ENCODE measurements at regions not wholly inside any gene's neighbourhood (a gene's known extent, or its start where the extent isn't known, plus 50 kb on each side); places are given as distances from the start of the nearest gene placed in this dataset.
"Not testable (repeated sequence)": the region's sequence is repeated elsewhere in the genome, so short reads cannot be mapped to it uniquely, and the experiment has no call there.

DNA sequence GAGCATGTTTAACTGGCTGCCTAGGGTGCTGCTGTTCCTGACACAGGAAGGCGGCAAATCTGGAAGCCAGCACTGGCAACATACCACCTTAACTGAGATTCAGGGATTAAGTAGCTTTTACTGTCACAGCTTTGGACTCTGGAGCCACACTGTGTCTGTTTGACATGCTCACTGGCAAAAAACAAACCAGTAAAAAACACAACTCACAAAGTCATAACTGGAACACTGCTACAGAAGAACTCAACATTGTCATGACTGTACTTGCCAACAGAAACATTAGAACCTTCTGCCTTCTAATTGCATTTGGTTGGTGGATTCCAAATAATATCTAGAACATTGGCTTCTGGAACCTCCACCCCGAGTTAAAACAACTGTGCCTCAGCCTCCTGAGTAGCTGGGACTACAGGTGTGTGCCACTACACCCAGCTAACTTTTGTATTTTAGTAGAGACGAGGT is 117.6 kb downstream of the TTC6 start:
- no peak for DNase-seq

DNA sequence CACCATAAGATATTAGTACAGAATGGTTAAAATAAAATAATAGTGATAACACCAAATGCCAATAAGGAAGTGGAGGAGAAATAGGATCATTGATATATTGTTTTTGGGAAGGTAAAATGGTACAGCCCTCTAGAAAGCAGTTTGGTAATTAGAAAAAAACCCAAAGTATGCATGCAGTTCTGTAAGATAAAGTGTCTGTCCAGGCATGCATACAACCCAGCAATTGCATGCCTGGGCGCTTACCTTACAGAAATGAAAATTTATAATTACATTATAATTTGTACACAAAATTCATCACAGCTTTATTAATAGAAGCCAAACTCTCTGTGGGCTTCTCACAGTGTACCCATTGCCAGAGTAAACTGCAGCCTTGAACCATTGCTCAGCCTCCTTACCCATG is 124.7 kb downstream of the TTC6 start:
- no peak for DNase-seq

DNA sequence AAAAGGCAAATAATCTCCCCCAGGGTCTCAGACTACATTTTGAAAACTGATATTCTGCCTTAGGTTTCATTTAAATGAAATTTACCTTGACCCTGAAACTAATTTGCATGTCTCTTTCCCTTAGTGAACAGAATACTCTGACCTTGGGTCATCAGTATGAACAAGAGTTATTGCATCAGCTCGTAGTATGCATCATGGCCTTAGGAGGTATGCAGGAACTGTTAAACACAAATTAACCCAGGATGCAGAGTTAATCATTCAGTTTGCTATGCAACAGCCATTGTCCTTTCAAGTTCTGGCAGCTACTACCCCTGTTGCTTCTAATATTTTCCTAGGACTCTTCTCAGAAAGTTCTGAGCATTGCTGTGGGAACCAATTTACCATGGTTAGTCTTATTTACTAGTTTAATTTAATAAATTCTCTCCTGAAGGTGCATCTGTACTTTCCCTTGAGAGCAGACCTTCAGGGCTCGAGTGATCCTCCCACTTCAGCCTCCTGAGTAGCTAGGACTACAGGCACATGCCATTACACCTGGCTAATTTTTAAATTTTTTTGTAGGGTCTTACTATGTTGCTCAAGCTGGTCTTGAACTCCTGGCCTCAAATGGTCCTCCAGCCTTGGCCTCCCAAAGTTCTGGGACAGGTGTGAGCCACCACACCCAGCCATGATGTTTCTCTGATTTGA is 126.7 kb downstream of the TTC6 start:
- no peak for DNase-seq

- no peak for DNase-seq
Observed at GRCh38 chr14:37723515-37723914, 128.1 kb downstream of the TTC6 start.

GRCh38 chr14:37726708-37727107 is 131.3 kb downstream of the TTC6 start:
- no peak for DNase-seq

GRCh38 chr14:37729218-37729617 is 133.8 kb downstream of the TTC6 start:
- DNase-seq, result no peak

GRCh38 chr14:37731094-37731493 is 135.7 kb downstream of the TTC6 start:
- DNase-seq, result no peak

DNA sequence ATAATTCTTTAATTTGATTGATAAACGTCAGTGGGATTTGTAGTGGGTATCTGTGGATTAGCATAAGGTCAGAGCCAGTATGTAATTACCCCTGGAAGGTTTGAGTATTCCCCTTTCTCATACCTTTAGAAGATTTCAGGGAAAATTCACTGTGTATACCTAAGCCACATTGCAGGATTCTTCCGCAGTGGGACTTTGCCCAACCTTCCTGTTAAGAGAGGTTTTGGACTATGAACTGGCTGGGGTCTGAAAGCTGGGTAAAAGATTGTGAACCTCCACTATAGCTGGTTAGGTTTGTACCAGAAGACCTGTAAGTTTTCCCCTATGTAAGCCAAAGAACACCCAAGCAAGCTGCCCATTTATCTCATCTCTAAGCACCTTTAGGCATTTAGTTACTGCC is 150.2 kb downstream of the TTC6 start:
- DNase-seq, result no peak

DNA sequence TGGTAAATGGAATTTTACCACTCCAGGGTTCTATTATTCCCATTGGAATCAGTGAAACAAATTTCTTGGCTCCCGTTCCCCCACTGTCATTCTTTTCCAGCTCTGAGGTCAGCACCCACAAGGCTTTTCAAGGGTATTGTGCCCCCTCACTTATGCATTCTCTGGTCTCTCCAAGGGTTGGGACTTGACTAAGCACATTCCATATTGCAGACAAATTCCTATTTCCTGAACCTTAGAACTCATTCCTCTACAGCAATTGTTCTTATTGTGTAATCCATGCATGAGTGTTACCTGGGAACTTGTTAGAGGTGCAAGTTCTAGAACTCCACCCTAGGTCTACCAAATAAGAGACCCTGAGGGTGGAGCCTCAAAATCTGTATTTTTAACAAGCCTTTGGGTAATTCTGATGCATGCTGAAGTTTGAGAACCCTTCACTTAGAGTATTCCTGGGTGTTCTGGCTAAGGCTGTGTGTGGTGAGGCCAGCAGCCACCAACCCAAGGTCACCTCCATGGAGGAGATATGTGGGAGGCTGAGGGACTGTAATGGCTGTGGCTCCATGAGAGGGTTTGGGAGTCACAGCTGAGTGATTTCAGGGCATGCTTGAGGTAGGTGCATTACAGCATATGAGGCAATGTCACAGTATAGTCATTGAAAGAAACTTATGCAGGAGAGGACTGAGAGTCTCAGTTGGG is 150.9 kb downstream of the TTC6 start:
- no peak for DNase-seq

GRCh38 chr14:37753459-37753858 is 158.0 kb downstream of the TTC6 start:
- DNase-seq, result no peak

- not testable (repeated sequence) for DNase-seq
Observed at GRCh38 chr14:37760275-37760674, 164.8 kb downstream of the TTC6 start.

GRCh38 chr14:37763266-37763665 is 167.8 kb downstream of the TTC6 start:
- no peak for DNase-seq

- not testable (repeated sequence) for DNase-seq
Observed at GRCh38 chr14:37772283-37772682, 176.9 kb downstream of the TTC6 start.

DNA sequence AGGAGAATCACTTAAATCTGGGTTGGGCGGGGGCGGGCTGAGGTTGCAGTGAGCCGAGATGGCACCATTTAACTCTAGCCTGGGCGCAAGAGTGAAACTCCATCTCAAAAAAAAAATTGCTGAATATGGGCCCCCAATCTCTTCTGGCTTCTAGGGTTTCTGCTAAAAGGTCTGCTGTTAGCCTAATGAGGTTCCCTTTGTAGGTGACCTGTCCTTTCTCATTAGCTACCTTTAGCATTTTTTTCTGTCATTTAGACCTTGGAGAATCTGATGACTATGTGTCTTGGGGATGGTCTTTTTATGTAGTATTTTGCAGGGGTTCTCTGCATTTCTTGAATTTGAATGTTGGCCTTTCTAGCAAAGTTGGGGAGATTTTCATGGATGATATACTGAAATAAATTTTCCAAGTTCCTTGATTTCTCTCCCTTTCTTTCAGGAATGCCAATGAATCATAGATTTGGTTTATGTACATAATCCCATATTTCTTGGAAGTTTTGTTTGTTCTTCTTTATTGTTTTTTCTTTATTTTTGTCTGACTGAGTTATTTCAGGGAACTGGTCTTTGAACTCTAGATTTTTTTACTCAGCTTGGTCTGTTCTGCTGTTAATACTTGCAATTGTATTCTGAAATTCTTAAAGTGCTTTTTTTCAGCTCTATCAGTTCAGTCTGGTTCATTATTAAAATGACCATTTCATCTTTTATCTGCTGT is 181.5 kb downstream of the TTC6 start:
- no peak for DNase-seq

DNA sequence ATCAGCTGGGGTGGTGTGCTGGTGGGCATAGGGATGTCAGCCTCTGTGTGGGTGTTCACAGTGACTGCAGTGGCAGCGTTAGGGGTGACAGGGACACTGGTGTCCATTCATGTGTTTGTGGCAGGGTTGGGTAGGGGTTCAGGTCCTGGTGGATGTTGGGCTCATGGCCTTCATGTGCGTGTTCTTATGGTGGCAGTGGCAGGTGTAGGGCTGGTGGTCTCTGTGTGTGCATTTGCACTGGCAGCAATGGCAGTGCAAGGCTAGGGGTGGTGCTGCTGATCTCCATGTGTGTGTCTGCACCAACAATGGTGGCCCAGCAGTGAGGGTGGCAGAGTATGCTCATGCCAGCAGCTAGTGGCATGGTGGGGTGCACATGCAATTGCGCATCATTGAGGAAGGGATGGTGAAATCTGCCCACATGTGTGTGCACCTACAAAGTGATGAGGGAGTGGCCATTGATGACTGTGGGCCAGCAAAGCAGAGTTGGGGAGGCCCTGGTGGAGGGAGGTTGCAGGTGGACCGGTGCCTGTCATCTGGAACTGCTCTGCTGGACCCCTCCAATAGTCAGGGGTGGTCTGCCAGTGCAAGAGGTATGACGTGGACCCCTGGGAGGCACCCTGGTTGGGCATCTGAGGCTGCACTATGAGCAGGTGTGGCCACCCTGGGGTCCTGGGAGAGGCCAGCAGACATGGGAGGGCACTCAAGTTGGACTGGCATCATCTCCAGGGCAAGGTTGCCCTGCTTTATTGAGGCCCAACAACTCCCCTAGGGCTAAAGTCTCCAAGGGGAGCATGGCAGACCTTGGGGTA is 182.9 kb downstream of the TTC6 start:
- no peak for DNase-seq

DNA sequence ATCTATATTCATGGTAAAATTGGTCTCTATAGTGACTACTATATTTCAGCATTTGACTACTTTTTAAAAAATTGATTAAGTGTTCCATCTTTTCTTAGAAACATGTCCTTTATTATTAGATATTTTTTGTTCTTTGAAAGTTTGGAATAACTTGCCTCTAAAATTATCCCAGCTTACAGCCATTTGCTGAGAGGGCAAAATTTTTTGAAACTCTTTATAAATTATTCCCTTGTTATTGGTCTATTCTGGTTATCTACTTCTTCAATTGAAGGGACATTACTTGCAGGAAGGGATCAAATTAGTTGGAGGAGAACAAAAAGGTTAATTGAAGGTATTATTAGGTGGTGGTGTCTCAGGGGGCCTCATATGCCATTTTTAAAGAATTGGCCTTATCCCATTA is 184.1 kb downstream of the TTC6 start:
- DNase-seq, result no peak

DNA sequence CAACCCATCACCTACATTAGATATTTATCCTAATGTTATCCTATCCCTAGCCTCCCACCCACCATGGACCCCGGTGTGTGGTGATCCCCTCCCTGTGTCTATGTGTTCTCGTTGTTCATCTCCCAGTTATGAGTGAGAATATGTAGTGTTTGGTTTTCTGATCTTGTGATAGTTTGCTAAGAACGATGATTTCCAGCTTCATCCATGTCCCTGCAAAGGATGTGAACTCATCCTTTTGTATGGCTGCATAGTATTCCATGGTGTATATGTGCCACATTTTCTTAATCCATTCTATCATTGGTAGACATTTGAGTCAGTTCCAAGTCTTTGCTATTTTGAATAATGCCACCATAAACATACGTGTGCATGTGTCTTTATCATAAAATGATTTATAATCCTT is 185.3 kb downstream of the TTC6 start:
- DNase-seq, result not testable (repeated sequence)

GRCh38 chr14:37784203-37784826 is 188.9 kb downstream of the TTC6 start:
- DNase-seq, result not testable (repeated sequence)

DNA sequence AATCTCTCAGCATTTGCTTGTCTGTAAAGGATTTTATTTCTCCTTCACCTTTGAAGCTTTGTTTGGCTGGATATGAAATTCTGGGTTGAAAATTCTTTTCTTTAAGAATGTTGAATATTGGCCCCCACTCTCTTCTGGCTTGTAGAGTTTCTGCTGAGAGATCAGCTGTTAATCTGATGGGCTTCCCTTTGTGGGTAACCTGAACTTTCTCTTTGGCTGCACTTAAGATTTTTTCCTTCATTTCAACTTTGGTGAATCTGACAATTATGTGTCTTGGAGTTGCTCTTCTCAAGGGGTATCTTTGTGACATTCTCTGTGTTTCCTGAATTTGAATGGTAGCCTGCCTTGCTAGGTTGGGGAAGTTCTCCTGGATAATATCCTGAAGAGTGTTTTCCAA is 189.4 kb downstream of the TTC6 start:
- not testable (repeated sequence) for DNase-seq

- DNase-seq, result not testable (repeated sequence)
Observed at GRCh38 chr14:37785298-37785697, 189.9 kb downstream of the TTC6 start.

DNA sequence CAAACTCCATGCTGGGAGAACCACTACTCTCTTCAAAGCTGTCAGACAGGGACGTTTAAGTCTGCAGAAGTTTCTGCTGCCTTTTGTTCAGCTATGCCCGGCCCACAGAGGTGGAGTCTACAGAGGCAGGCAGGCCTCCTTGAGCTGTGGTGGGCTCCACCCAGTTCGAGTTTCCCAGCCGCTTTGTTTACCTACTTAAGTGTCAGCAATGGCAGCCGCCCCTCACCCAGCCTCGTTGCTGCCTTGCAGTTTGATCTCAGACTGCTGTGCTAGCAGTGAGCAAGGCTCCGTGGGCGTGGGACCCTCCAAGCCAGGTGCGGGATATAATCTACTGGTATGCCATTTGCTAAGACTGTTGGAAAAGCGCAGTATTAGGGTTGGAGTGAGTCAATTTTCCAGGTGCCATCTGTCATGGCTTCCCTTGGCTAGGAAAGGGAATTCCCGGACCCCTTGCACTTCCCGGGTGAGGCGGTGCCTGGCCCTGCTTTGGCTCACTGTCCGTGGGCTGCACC is 190.7 kb downstream of the TTC6 start:
- not testable (repeated sequence) for DNase-seq

- DNase-seq, result no peak
Observed at GRCh38 chr14:37787879-37788494, 192.6 kb downstream of the TTC6 start.
